Mammary epithelial cell (primary cell): ENCODE measurements at regions not wholly inside any gene's neighbourhood (a gene's known extent, or its start where the extent isn't known, plus 50 kb on each side); places are given as distances from the start of the nearest gene placed in this dataset.

Experiments
- EZH2 ChIP-seq: IDR thresholded peaks from 2 replicates; pipeline ENCODE4 v1.6.1; 2012; ENCODE audit warnings: low read length, inconsistent platforms, borderline replicate concordance
- TF ChIP-seq, protein P1 (sequence below), 2 donors: IDR thresholded peaks in 1 of 2; conservative IDR thresholded peaks in 1 of 2; 2 replicates each; pipeline ENCODE4 v1.5.1; 2011 to 2012; ENCODE audit warnings: inconsistent platforms in 2 of 2, low read length in 2 of 2, mild to moderate bottlenecking in 2 of 2, control low read depth in 1 of 2, low read depth in 1 of 2; ENCODE audit not compliant: insufficient read depth in 1 of 2; ENCODE audit errors: extremely low read depth in 1 of 2

DNA sequence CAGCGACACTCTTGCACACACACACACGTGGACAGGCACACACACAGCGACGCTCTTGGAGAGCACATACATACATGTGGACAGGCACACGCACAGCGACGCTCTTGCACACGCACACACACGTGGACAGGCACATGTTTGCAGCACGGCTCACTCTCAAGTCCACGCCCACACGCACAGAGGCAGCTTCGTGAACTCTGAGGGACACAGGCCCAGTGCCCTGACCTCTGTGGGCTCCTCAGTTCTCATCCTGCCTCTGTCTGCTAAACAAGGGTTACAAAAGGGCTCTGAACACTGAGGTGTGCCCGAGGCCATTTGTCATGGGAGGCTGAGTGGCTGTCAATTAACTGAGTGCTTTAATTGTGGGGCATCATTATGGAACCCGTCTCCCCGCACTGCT, 558.8 kb upstream of the ADAMTS16 start:
- TF ChIP-seq, protein P1, sequence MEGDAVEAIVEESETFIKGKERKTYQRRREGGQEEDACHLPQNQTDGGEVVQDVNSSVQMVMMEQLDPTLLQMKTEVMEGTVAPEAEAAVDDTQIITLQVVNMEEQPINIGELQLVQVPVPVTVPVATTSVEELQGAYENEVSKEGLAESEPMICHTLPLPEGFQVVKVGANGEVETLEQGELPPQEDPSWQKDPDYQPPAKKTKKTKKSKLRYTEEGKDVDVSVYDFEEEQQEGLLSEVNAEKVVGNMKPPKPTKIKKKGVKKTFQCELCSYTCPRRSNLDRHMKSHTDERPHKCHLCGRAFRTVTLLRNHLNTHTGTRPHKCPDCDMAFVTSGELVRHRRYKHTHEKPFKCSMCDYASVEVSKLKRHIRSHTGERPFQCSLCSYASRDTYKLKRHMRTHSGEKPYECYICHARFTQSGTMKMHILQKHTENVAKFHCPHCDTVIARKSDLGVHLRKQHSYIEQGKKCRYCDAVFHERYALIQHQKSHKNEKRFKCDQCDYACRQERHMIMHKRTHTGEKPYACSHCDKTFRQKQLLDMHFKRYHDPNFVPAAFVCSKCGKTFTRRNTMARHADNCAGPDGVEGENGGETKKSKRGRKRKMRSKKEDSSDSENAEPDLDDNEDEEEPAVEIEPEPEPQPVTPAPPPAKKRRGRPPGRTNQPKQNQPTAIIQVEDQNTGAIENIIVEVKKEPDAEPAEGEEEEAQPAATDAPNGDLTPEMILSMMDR (conservative IDR thresholded peaks at IDR 0.05 in 1 of 2, IDR thresholded peaks at IDR 0.05 in 1 of 2; ENCODE audit: extremely low read depth in 1 of 2, insufficient read depth in 1 of 2, low read depth in 1 of 2, low read length in 2 of 2): no peak
- TF ChIP-seq EZH2: no peak
